ENCODE measurements at regions not wholly inside any gene's neighbourhood (a gene's known extent, or its start where the extent isn't known, plus 50 kb on each side); places are given as distances from the start of the nearest gene placed in this dataset.

DNA sequence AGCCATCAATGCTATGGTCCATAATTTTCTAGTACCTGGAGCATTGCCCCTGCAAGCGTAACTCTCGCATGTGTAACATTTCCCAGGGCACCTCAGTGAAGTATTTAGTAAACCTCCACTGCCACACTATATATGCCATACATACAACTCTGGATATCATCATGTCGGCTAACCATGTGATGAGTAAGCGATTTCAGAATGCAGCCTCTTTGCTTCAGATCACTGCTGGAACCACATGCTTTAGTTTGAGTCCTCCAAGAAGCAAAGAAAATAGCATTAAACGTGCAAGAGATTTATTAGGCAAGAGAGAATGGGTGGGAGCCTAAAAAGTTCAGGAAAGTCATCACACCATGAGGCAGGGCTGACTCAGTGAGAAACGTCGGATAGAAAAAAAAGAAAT lies 635.6 kb upstream of the SLITRK5 start:
- H2BK120ac ChIP-seq (ENCODE audit: low read depth, low read length, poor library complexity, severe bottlenecking): no peak overlapping the region
- no CpG with 5 or more reads among the region's 7 CpGs for WGBS (ENCODE audit: extremely low coverage, insufficient read length, low lambda C conversion rate)
- DNase-seq: no peak
- H3K9me3 Mint-ChIP-seq: 0 out of 5 replicates have a peak, but pooled peaks cover 0 to 3% of the 10 kb centered on the region in 2 experiments
- no peaks in the 10 kb centered on the region for H3K79me1 ChIP-seq (ENCODE audit: insufficient read depth, low read depth, low read length, poor library complexity, severe bottlenecking)
- H4K8ac ChIP-seq (replicated peaks; ENCODE audit: insufficient read length, low read depth, low read length): no peak overlapping the region
- H3K4me3 Mint-ChIP-seq: no peak overlapping the region
- H3K4ac ChIP-seq (ENCODE audit: low read depth, low read length): no peak overlapping the region
- H3K27me3 ChIP-seq (ENCODE audit: insufficient read depth, low read length): no peaks in the 10 kb centered on the region
- H3T11ph ChIP-seq (ENCODE audit: low read length): no peak overlapping the region
- no peak overlapping the region for H4K91ac ChIP-seq (ENCODE audit: insufficient read length, low read depth, low read length)
- no peak overlapping the region for H2BK5ac ChIP-seq (ENCODE audit: insufficient read length, low read length)
- H3K27me3 Mint-ChIP-seq (ENCODE audit: low read depth): no peaks in the 10 kb centered on the region
- no peak overlapping the region for H3K18ac ChIP-seq (ENCODE audit: insufficient read length, low read depth, low read length)
- H3K4me2 ChIP-seq (ENCODE audit: insufficient read depth, insufficient read length, low read length): no peak overlapping the region
- no peak overlapping the region for H3K56ac ChIP-seq (ENCODE audit: insufficient read length, low read depth, low read length)
- no peak overlapping the region for H2BK12ac ChIP-seq (ENCODE audit: insufficient read length, low read depth, low read length)
- H3K27ac ChIP-seq (ENCODE audit: insufficient read length, low read depth, low read length): no peak overlapping the region
- H3K23ac ChIP-seq (ENCODE audit: insufficient read length, low read depth, low read length): no peak overlapping the region
- H2AK5ac ChIP-seq (ENCODE audit: insufficient read length, low read length): no peak overlapping the region
- no peak overlapping the region for H3K14ac ChIP-seq (ENCODE audit: insufficient read depth, low read length)
- H3K79me2 ChIP-seq (ENCODE audit: insufficient read depth, low read length): no peaks in the 10 kb centered on the region
- no peak overlapping the region for H2BK15ac ChIP-seq (ENCODE audit: low read depth, low read length)
- no peak overlapping the region for H2AFZ ChIP-seq (ENCODE audit: low read length)
- H2BK20ac ChIP-seq (ENCODE audit: low read depth, low read length, poor library complexity, severe bottlenecking): no peak overlapping the region
- no peaks in the 10 kb centered on the region for H3K4me1 Mint-ChIP-seq
- no peak overlapping the region for H4K5ac ChIP-seq (ENCODE audit: insufficient read length, low read depth, low read length)
- H3K27ac Mint-ChIP-seq: no peak overlapping the region; a peak in 1 of 7 replicates
- no peaks in the 10 kb centered on the region for H3K9me3 ChIP-seq (ENCODE audit: control insufficient read depth, low read depth, low read length)
- H3K9ac ChIP-seq (ENCODE audit: extremely low read depth, insufficient read length, low read length): no peak overlapping the region
- no peaks in the 10 kb centered on the region for H4K20me1 ChIP-seq (ENCODE audit: control insufficient read depth, insufficient read depth, insufficient read length)
- no peaks in the 10 kb centered on the region for H3K23me2 ChIP-seq (ENCODE audit: insufficient read length, low read depth, low read length, poor library complexity, severe bottlenecking)
- H3K4me1 ChIP-seq (ENCODE audit: insufficient read depth, low read length): no peaks in the 10 kb centered on the region; the same call in 1 of the 2 replicates
- H3K36me3 Mint-ChIP-seq (ENCODE audit: insufficient read depth in 1 of 3, low read depth in 3 of 3): no peaks in the 10 kb centered on the region
- TF ChIP-seq CTCF (conservative IDR thresholded peaks at IDR 0.05): no peak

Measured in H9 (cell line).